Endothelial cell of umbilical vein (primary cell): ENCODE measurements at regions not wholly inside any gene's neighbourhood (a gene's known extent, or its start where the extent isn't known, plus 50 kb on each side); places are given as distances from the start of the nearest gene placed in this dataset.

Source experiments
- CTCF ChIP-seq, 2 donors: IDR thresholded peaks; 1 replicate in 1 of 2; 2 replicates in 1 of 2; pipeline ENCODE4 v1.5.1; 2011; ENCODE audit warnings: low read length in 2 of 2, mild to moderate bottlenecking in 2 of 2, moderate library complexity in 2 of 2, control low read depth in 1 of 2, inconsistent platforms in 1 of 2, low read depth in 1 of 2; ENCODE audit not compliant: insufficient read depth in 1 of 2; ENCODE audit errors: extremely low read depth in 1 of 2
- EZH2 ChIP-seq: IDR thresholded peaks from 2 replicates; pipeline ENCODE4 v1.6.1; 2012; ENCODE audit warnings: borderline replicate concordance, low read depth, mild to moderate bottlenecking, moderate library complexity, low read length, inconsistent platforms; ENCODE audit not compliant: severe bottlenecking
- FOS ChIP-seq: IDR thresholded peaks from 2 replicates; pipeline ENCODE4 v1.6.1; 2011; ENCODE audit warnings: mild to moderate bottlenecking, low read length, moderate library complexity, borderline replicate concordance; ENCODE audit not compliant: insufficient read depth
- GATA2 ChIP-seq: IDR thresholded peaks from 2 replicates; pipeline ENCODE4 v1.7.0; 2011; ENCODE audit warnings: low read depth, mild to moderate bottlenecking, moderate library complexity, mixed read lengths, low read length; ENCODE audit not compliant: insufficient read length, insufficient read depth
- JUN ChIP-seq: IDR thresholded peaks from 2 replicates; pipeline ENCODE4 v1.6.1; 2011; ENCODE audit warnings: borderline replicate concordance, low read depth; ENCODE audit not compliant: insufficient read length, insufficient read depth
- MAX ChIP-seq: IDR thresholded peaks from 2 replicates; pipeline ENCODE4 v1.6.1; 2011; ENCODE audit not compliant: insufficient read depth, insufficient read length
- POLR2A ChIP-seq: IDR thresholded peaks from 2 replicates; pipeline ENCODE4 v1.6.1; 2012; ENCODE audit warnings: low read depth, mild to moderate bottlenecking, control low read depth, low read length
- POLR2AphosphoS5 ChIP-seq: IDR thresholded peaks from 2 replicates; pipeline ENCODE4 v1.6.1; 2012; ENCODE audit warnings: low read depth, mild to moderate bottlenecking, control low read depth, low read length, moderate library complexity; ENCODE audit not compliant: insufficient read depth

GRCh38 chr16:86883583-86884389 lies 305.4 kb downstream of the FOXL1 start:
- no peak for TF ChIP-seq POLR2A
- TF ChIP-seq POLR2AphosphoS5, result no peak
- TF ChIP-seq CTCF (IDR thresholded peaks at IDR 0.05; ENCODE audit: extremely low read depth in 1 of 2, insufficient read depth in 1 of 2, low read depth in 1 of 2, low read length in 2 of 2), result no peak
- no peak for TF ChIP-seq JUN
- no peak for TF ChIP-seq EZH2
- no peak for TF ChIP-seq MAX
- TF ChIP-seq GATA2, result no peak
- TF ChIP-seq FOS, result no peak
